ENCODE measurements at regions not wholly inside any gene's neighbourhood (a gene's known extent, or its start where the extent isn't known, plus 50 kb on each side); places are given as distances from the start of the nearest gene placed in this dataset.

DNA sequence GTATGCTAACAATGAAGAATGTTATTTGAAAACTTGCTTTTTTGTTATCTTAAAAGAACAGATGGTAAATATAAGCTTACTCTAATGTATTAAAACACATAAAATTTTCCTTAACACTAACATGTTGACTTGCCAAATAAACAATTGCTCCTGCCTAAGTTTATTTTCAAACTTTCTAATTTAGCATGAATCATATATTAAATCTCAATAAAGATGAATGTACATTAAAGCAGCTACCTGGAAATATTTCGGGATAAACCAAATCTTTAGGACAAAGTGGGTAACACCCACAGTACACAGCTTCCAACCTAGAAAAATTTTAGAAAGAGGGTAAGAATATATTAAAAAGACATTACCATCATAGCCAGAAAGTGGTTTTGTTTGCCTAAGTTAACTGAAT is 567.4 kb downstream of the ZEB2 start:
- TF ChIP-seq, protein P1, sequence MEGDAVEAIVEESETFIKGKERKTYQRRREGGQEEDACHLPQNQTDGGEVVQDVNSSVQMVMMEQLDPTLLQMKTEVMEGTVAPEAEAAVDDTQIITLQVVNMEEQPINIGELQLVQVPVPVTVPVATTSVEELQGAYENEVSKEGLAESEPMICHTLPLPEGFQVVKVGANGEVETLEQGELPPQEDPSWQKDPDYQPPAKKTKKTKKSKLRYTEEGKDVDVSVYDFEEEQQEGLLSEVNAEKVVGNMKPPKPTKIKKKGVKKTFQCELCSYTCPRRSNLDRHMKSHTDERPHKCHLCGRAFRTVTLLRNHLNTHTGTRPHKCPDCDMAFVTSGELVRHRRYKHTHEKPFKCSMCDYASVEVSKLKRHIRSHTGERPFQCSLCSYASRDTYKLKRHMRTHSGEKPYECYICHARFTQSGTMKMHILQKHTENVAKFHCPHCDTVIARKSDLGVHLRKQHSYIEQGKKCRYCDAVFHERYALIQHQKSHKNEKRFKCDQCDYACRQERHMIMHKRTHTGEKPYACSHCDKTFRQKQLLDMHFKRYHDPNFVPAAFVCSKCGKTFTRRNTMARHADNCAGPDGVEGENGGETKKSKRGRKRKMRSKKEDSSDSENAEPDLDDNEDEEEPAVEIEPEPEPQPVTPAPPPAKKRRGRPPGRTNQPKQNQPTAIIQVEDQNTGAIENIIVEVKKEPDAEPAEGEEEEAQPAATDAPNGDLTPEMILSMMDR (IDR thresholded peaks at IDR 0.05; ENCODE audit: extremely low read depth, missing control alignments) = no peak
- DNase-seq (ENCODE audit: low spot score) = no peak

DNA sequence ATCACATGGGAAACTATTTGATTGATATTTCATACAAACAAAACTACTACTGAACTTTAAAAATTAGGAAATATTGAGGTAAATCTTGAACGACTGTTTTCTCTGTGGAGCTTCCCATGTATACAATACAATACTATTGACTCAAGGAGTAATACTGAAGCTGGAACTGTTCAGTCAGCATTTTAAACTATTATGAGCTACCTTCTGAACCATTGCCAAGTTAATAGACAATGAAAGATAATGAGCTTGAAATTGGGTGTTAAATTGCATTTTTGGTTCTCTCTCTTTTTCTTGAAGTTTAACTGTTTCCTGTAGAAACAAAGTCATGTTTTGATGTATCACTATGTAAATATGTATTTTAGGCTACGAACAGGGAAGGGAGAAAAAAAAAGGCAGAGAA is 569.2 kb downstream of the ZEB2 start:
- TF ChIP-seq, protein P1 (IDR thresholded peaks at IDR 0.05; ENCODE audit: extremely low read depth, missing control alignments) = no peak
- DNase-seq (ENCODE audit: low spot score) = no peak

DNA sequence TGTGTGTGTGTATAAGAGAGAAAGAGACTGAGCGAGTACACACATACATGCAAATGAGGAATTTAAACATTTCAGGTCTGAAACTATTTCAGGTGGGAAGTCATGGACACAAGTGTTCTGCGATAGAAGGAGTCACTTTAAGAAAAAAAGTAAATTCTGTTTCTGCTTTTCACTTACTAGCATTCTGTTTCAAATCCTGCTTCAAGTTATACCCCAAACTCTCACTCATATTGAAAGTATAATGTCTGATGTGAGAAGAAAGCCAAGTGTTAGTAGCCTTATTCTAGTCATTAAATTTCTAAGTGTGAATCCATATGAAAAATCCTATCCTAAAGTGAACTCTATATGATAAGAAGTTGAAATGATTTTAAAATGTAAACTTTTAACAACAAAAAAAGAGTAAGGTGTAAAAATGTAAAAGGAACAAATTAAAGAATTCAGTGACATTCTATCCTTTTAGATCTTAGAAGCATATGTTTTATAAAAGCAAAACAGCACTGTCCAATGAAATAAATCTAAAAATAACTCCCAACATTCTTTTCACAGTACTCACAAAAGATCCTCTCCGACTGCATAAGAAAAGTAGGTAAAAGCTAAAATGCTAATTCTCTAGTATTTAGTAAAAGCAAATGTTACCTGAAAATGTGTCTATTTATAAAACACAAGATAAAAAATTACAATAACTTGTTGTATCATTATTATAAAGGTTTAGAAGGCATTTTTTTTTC is 570.6 kb downstream of the ZEB2 start:
- no peak for DNase-seq (ENCODE audit: low spot score)
- TF ChIP-seq, protein P1 (IDR thresholded peaks at IDR 0.05; ENCODE audit: extremely low read depth, missing control alignments) = no peak

DNA sequence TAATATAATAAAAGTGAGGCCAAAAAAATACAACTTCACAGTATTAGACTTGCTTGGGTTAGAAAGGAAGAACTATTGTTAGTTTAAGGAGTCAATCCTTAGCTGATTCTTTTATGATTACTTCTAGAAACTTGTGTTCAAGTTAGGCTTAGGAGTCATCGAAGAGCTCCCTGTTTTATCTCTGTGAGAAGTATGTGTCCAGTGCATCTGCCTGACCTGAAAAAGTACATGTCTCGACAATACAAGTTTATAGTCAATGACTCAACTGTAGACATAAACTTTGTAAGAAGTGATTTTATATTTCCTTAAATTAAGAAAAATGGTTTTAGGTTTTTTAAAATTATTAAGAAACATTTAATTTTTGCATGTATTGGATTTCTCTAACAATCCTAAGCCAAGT is 571.2 kb downstream of the ZEB2 start:
- DNase-seq (ENCODE audit: low spot score) = no peak
- TF ChIP-seq, protein P1 (IDR thresholded peaks at IDR 0.05; ENCODE audit: extremely low read depth, missing control alignments) = no peak

DNA sequence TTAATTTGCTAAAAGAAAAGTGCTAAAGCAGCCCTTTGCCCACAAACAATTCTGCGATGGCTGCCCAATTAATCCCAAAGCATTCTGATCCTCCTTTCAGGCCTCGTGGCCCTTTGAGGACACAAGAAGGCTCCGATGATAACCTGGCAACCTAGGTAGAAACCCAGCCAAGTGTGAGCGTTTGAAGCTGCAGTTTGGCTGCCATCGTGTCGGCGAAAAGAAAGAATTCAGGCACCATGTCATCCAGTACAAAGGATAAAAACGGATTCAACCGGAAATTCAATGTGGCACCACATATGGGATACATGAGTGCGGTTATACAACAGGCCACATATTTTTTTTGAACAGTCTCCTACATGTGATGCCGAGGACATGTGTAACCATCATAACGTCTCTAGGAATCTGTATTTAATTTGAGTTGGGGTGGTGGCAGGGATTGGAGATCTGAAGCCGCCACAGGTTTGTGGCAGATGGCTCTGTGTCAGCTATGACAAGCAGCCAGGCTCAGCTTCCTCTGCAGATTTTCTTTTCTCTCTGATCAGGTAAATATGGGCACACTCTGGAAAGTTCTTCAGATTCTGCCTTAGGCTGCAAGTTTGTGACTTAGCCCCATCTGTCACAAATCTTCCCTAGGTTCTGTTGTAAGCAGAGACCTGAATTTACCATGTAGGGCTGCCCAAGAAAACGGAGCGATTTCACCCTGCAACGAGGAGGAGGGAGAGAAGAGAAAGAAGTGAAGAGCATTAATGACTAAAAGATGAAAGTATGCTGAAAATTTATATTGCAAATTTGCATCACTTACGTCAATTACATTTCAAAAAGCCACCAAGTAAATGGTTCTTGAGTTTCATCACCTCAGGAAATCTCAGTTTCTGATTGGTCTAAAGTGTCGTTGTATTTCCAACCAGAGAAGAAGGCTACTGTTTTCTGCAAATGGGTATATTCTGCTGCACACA is 573.2 kb downstream of the ZEB2 start:
- DNase-seq (ENCODE audit: low spot score) = no peak
- TF ChIP-seq, protein P1 (IDR thresholded peaks at IDR 0.05; ENCODE audit: extremely low read depth, missing control alignments) = no peak

DNA sequence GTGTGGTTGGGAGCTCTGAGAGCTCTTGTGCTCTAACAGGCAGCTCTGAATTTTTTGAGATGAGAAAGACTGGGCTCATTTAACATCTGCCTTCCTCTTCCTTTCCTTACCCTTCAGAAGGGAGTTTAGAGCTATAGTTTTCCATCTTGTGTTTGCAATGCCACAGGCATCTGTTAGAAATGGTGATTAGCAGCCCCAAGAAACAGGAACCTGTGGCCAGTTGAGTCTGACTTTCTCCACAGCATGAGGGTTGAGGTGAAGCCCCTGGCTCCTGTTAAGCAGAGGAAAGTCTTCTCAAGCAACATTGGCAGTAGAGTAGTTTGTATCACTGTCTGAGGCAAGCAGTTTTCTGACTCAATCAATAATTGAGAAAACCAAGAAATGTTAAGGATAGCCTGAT is 577.4 kb downstream of the ZEB2 start:
- DNase-seq (ENCODE audit: low spot score) = no peak
- TF ChIP-seq, protein P1 (IDR thresholded peaks at IDR 0.05; ENCODE audit: extremely low read depth, missing control alignments) = no peak

DNA sequence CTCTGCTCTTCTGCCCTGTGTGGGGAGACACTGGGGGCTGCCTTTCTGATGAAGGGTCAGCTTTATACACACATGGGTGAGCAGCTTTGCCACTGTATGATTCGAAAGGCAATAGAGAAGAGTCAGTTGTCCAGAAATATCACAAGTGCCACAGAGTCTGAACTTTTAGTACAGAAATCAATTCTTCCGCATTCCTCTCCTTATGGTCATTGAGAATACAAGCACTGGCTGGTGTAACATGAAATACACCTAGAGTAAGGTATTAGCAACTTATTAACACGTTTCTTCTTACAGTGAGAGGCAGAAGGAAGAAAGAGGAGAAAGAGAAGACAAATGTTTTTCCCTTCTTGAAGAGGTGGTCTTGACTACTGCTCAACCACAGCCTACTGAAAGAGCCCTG is 579.2 kb downstream of the ZEB2 start:
- TF ChIP-seq, protein P1 (IDR thresholded peaks at IDR 0.05; ENCODE audit: extremely low read depth, missing control alignments) = no peak
- no peak for DNase-seq (ENCODE audit: low spot score)

Data from GM20000 (cell line).